GM12878 (cell line): ENCODE measurements at regions not wholly inside any gene's neighbourhood (a gene's known extent, or its start where the extent isn't known, plus 50 kb on each side); places are given as distances from the start of the nearest gene placed in this dataset.

ENCODE experiments used
- FOXK2 ChIP-seq: fragments of 450-650 bp; IDR thresholded peaks from 2 replicates; pipeline ENCODE4 v1.6.1; 2017; ENCODE audit warnings: mild to moderate bottlenecking, moderate library complexity
- POLR2A ChIP-seq: IDR thresholded peaks from 2 replicates; pipeline ENCODE4 v1.6.1; 2011; ENCODE audit warnings: low read depth, mild to moderate bottlenecking, low read length
- TF ChIP-seq, protein P1 (sequence below): fragments of 450-650 bp; conservative IDR thresholded peaks from 2 replicates; pipeline ENCODE4 v1.6.1; 2017; ENCODE audit warnings: mild to moderate bottlenecking, moderate library complexity
- TF ChIP-seq, protein P2 (sequence below), 3 experiments: IDR thresholded peaks in 2 of 3; conservative IDR thresholded peaks in 1 of 3; 2 replicates each; pipeline ENCODE4 v1.5.1; 2011; ENCODE audit warnings: low read depth in 3 of 3, low read length in 3 of 3, mild to moderate bottlenecking in 3 of 3, control low read depth in 2 of 3, moderate library complexity in 2 of 3, inconsistent platforms in 1 of 3, mixed read lengths in 1 of 3; ENCODE audit not compliant: control insufficient read depth in 2 of 3, insufficient read depth in 1 of 3; ENCODE audit errors: extremely low read depth in 1 of 3

DNA sequence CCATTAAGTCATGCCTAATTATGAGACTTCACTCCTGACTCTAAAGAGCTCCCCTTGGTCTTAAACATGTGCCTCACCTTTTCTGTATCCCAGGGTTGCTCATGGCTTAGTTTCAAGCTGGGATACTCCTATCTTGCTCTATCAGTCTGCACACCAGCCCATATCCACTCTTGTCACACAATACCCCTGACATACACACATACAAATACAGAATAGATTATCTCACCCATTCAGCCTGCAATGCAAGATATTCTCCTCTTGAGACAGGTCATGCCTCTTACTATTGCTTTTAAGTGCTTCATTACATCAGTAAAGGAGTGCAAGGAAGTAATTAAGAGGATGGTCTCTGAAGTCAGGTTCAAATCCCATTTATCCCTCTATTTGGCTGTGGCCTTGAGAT is 587.3 kb downstream of the IGSF11 start:
- no peak for TF ChIP-seq FOXK2
- TF ChIP-seq POLR2A: no peak
- TF ChIP-seq, protein P1, sequence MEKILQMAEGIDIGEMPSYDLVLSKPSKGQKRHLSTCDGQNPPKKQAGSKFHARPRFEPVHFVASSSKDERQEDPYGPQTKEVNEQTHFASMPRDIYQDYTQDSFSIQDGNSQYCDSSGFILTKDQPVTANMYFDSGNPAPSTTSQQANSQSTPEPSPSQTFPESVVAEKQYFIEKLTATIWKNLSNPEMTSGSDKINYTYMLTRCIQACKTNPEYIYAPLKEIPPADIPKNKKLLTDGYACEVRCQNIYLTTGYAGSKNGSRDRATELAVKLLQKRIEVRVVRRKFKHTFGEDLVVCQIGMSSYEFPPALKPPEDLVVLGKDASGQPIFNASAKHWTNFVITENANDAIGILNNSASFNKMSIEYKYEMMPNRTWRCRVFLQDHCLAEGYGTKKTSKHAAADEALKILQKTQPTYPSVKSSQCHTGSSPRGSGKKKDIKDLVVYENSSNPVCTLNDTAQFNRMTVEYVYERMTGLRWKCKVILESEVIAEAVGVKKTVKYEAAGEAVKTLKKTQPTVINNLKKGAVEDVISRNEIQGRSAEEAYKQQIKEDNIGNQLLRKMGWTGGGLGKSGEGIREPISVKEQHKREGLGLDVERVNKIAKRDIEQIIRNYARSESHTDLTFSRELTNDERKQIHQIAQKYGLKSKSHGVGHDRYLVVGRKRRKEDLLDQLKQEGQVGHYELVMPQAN: no peak
- TF ChIP-seq, protein P2, sequence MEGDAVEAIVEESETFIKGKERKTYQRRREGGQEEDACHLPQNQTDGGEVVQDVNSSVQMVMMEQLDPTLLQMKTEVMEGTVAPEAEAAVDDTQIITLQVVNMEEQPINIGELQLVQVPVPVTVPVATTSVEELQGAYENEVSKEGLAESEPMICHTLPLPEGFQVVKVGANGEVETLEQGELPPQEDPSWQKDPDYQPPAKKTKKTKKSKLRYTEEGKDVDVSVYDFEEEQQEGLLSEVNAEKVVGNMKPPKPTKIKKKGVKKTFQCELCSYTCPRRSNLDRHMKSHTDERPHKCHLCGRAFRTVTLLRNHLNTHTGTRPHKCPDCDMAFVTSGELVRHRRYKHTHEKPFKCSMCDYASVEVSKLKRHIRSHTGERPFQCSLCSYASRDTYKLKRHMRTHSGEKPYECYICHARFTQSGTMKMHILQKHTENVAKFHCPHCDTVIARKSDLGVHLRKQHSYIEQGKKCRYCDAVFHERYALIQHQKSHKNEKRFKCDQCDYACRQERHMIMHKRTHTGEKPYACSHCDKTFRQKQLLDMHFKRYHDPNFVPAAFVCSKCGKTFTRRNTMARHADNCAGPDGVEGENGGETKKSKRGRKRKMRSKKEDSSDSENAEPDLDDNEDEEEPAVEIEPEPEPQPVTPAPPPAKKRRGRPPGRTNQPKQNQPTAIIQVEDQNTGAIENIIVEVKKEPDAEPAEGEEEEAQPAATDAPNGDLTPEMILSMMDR (IDR thresholded peaks at IDR 0.05 in 2 of 3, conservative IDR thresholded peaks at IDR 0.05 in 1 of 3; ENCODE audit: control insufficient read depth in 2 of 3, extremely low read depth in 1 of 3, insufficient read depth in 1 of 3, low read depth in 3 of 3, low read length in 3 of 3): no peak
